A549 (cell line): ENCODE measurements at regions not wholly inside any gene's neighbourhood (a gene's known extent, or its start where the extent isn't known, plus 50 kb on each side); places are given as distances from the start of the nearest gene placed in this dataset.

ENCODE experiments used
- BHLHE40 ChIP-seq: IDR thresholded peaks from 2 replicates; pipeline ENCODE4 v1.6.1; 2012; ENCODE audit warnings: low read depth, low read length, inconsistent platforms
- CBX2 ChIP-seq: fragments of 200-600 bp; sonication (generic); IDR thresholded peaks from 2 replicates; pipeline ENCODE4 v1.6.1; 2016; ENCODE audit warnings: low read depth, mild to moderate bottlenecking, borderline replicate concordance
- FOSL2 ChIP-seq, 2 experiments: fragments of 450-650 bp in 1 of 2; fragments of >200 bp in 1 of 2; sonication (Bioruptor Twin) in 1 of 2; formaldehyde crosslinking; IDR thresholded peaks; 2 replicates each; pipeline versions ENCODE4 v1.5.0 to v1.6.1; 2016 to 2020; ENCODE audit warnings: mild to moderate bottlenecking in 1 of 2, moderate library complexity in 1 of 2
- FOXS1 ChIP-seq: fragments of 250-450 bp; sonication (Bioruptor Pico); IDR thresholded peaks from 2 replicates; pipeline ENCODE4 v1.5.0; 2020; ENCODE audit warnings: mild to moderate bottlenecking, moderate library complexity
- JUNB ChIP-seq: fragments of >200 bp; sonication (Bioruptor Twin); formaldehyde crosslinking; IDR thresholded peaks from 2 replicates; pipeline ENCODE4 v1.6.1; 2016
- KDM1A ChIP-seq: fragments of 200-600 bp; sonication (generic); IDR thresholded peaks from 2 replicates; pipeline ENCODE4 v1.6.1; 2016; ENCODE audit warnings: low read depth, mild to moderate bottlenecking
- POLR2A ChIP-seq: IDR thresholded peaks from 2 replicates; pipeline ENCODE4 v1.6.1; 2012; ENCODE audit warnings: mild to moderate bottlenecking, low read length
- POLR2AphosphoS2 ChIP-seq: conservative IDR thresholded peaks from 2 replicates; pipeline ENCODE4 v1.6.1; 2012; ENCODE audit warnings: low read length, improper control_type of control experiment, inconsistent platforms
- RAD21 ChIP-seq, 2 experiments: fragments of >200 bp in 1 of 2; sonication (Bioruptor Twin) in 1 of 2; formaldehyde crosslinking in 1 of 2; IDR thresholded peaks in 1 of 2; conservative IDR thresholded peaks in 1 of 2; 2 replicates in 1 of 2; 3 replicates in 1 of 2; pipeline ENCODE4 v1.6.1; 2012 to 2018; ENCODE audit warnings: inconsistent platforms in 1 of 2
- SMC3 ChIP-seq: fragments of >200 bp; sonication (Bioruptor Twin); formaldehyde crosslinking; IDR thresholded peaks from 3 replicates; pipeline ENCODE4 v1.6.1; 2018; ENCODE audit warnings: inconsistent platforms
- SREBF2 ChIP-seq: fragments of 450-650 bp; IDR thresholded peaks from 2 replicates; pipeline ENCODE4 v1.6.1; 2014; ENCODE audit warnings: mild to moderate bottlenecking, moderate library complexity
- ZSCAN20 ChIP-seq: fragments of 250-450 bp; sonication (Bioruptor Pico); IDR thresholded peaks from 2 replicates; pipeline ENCODE4 v1.8.0; 2022; ENCODE audit warnings: mild to moderate bottlenecking, moderate library complexity
- TF ChIP-seq, protein P1 (sequence below): fragments of >200 bp; sonication (Bioruptor Twin); formaldehyde crosslinking; IDR thresholded peaks from 3 replicates; pipeline ENCODE4 v1.5.1; 2016

DNA sequence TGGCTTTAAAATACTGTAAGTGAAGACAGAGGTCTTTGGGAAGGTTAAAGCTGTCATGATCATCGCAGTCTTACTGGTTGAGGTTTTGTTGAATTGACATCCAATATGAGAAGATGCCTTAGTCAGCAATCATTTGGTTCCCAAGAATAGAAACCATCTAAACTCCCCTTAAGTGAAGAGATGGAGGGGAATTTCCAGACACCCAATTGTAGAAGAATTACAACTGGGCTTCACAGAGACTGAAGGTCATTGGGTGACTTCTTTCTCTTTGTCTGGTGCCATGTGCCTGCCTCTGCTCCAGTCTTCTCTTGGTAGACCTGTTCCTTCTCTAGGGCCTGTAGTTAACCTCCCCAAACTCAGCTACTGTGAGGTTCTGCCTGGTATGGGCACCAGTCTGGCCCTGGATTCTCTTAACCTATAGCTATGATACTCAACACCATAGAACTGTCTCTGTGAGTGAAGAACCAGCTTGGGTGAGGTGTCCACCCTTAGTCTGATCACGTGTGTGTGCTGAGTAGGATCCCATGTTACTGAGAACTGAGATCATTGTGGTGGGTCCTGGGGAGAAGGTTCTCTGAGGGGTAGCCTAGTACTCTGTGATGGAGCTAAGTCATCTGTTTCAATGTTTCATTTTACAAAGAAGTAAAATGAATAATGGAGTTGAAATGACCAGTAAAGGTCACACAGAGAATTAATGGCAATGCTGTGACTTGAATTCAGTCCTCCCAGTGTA, 182.5 kb downstream of the CSNK2A3 start:
- TF ChIP-seq, protein P1, sequence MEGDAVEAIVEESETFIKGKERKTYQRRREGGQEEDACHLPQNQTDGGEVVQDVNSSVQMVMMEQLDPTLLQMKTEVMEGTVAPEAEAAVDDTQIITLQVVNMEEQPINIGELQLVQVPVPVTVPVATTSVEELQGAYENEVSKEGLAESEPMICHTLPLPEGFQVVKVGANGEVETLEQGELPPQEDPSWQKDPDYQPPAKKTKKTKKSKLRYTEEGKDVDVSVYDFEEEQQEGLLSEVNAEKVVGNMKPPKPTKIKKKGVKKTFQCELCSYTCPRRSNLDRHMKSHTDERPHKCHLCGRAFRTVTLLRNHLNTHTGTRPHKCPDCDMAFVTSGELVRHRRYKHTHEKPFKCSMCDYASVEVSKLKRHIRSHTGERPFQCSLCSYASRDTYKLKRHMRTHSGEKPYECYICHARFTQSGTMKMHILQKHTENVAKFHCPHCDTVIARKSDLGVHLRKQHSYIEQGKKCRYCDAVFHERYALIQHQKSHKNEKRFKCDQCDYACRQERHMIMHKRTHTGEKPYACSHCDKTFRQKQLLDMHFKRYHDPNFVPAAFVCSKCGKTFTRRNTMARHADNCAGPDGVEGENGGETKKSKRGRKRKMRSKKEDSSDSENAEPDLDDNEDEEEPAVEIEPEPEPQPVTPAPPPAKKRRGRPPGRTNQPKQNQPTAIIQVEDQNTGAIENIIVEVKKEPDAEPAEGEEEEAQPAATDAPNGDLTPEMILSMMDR = no peak
- TF ChIP-seq POLR2AphosphoS2 = no peak
- no peak for TF ChIP-seq SREBF2
- TF ChIP-seq RAD21 (conservative IDR thresholded peaks at IDR 0.05 in 1 of 2, IDR thresholded peaks at IDR 0.05 in 1 of 2) = no peak
- no peak for TF ChIP-seq KDM1A
- TF ChIP-seq FOSL2 (IDR thresholded peaks at IDR 0.05) = no peak
- TF ChIP-seq FOSL2 (CRISPR knock-in tag; IDR thresholded peaks at IDR 0.05) = no peak
- no peak for TF ChIP-seq BHLHE40
- TF ChIP-seq ZSCAN20 (CRISPR knock-in tag) = no peak
- no peak for TF ChIP-seq CBX2
- no peak for TF ChIP-seq JUNB
- no peak for TF ChIP-seq POLR2A
- no peak for TF ChIP-seq FOXS1 (CRISPR knock-in tag)
- no peak for TF ChIP-seq SMC3
